HG02642 (cell line): ENCODE measurements at regions not wholly inside any gene's neighbourhood (a gene's known extent, or its start where the extent isn't known, plus 50 kb on each side); places are given as distances from the start of the nearest gene placed in this dataset.

Source experiments
- ATAC-seq: cut with Tn5 transposase; IDR thresholded peaks from one replicate; pipeline ENCODE4 v1.9.1; 2021; ENCODE audit warnings: mild to moderate bottlenecking; ENCODE audit not compliant: unreplicated experiment, poor library complexity

DNA sequence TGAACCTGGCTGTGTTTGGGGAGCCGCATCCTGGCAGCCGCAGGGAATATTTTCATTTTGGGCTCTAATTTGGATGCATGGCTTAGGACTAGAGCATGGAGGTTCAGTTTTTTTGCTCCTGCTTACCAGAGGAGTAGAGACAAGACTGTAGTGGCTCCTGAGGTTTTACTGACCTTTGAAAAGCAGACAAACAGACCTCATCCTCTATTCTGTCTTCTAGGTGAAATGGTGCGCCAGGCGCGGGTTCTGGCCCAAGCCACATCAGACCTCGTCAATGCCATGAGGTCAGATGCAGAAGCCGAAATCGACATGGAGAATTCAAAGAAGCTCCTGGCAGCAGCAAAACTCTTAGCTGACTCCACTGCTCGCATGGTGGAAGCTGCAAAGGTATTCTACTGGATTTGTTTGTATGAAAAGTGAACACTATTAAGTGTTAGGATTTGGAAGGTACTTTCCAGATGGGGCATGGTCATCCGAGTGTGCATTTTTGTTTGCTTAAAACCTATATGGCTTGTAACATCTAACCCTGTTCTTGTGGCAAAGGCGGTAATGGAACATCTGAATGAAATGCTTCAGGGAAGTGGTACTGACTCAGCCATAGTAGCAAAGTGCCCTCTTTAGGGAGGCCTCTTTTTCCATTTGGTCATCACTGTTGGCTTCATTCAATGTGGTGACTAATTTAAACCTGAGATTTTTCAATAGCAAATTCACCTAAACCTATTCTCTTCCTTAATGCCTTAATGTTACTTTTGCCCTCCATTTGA, 330.7 kb upstream of the TPM1 start:
- no peak for ATAC-seq

DNA sequence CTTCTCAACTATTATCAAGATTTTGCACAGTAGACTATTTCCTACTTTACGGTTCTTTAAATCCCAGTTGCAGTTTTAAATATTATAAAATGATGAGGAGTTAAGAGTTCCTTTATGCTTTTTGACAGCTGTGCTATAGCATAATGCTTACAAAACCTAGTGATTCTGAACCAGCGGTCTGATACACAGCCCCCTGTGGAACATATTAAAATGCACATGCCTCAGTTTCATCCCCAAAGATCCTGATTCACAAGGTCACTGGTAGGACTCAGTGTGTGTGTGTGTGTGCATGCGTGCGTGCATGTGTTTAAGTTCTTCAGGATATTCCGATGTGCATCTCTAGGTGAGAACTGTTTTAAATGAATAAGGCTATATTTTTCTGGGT, 330.1 kb upstream of the TPM1 start:
- no peak for ATAC-seq

DNA sequence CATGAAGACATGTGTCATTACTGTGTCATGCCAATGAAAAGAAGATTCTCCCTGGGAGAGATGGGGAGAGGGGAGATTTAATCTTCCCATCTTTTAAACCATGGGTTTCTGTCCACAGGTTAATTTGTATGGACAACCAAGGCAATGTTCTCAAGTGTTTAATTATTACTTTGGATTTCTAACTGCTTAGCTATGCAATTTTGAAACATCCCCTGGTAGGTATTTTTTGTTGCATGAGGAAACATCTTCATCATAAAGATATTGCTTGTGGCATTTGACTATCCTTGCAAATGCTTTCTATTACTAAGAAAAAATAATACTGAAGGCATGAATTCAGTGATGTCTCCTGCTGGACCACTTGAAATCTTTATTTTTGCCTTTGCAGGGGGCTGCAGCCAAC, 326.6 kb upstream of the TPM1 start:
- ATAC-seq: no peak

DNA sequence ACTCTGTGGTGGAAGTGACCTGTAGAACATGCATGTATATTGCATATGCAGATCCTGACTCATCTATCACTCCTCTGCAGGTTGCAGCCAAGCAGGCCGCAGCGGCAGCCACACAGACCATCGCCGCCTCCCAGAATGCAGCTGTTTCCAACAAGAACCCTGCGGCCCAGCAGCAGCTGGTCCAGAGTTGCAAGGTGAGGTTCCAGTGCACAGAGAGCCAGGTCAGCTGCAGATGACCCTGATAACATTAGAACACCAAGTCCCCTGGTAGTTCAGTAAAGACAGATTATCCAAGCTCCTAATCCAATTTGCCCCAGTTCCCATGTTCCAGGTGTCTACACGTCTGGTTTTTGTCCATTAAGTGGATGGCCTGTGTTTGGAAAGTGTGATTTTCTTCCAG, 325.1 kb upstream of the TPM1 start:
- ATAC-seq: no peak

DNA sequence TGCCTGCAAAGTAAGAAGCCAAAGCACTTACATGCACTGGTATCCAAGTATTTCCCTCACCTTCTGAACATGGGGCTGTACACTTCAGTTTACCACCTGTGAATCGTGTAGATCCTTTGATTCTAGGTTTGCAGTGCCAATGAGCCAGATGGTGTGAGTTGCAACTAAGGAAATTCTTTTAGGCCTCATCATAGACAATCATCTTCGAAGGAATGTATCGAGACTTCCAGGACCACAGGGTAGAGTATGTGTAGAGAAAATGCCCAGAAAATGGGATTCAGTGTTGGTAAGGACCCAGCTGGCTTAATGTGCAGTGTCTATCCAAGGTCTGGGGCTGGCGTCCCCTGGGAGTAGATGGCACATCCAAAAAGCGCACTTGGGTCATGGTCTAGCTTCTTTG, 323.2 kb upstream of the TPM1 start:
- no peak for ATAC-seq

DNA sequence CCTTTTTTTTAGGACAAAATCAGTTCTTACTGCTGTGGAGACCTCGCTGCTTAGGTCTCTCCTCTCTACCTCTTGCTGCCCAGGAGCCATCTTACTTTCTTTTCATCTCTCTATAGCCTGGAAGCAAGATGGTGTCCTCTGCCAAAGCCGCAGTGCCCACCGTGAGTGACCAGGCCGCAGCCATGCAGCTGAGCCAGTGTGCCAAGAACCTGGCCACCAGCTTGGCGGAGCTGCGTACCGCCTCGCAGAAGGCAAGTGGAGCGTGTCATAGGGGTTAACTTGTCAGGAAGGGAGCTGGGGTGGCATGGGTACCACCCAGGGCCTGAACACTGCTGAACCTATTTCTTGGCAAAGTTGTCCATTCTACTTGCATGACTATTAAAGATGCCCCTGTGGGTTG, 320.3 kb upstream of the TPM1 start:
- ATAC-seq: no peak

DNA sequence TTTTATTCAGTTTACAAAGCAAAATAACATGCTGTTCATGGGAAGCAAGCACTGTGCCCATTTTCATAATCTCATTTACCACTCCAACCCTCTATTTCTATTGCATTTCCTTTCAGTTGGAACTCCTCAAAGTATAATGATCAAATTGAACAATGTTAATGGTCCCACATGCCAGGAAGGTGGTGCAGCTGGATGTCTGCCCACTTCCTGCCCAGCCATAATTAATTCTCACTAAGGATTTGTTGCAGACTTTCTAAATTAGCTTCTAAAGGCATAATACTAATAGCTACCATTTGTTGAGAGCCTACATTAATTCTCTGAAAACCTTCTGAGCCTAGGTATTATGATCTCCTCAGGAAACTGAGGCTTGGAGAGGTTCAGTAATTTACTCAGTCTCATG, 316.1 kb upstream of the TPM1 start:
- ATAC-seq: no peak

DNA sequence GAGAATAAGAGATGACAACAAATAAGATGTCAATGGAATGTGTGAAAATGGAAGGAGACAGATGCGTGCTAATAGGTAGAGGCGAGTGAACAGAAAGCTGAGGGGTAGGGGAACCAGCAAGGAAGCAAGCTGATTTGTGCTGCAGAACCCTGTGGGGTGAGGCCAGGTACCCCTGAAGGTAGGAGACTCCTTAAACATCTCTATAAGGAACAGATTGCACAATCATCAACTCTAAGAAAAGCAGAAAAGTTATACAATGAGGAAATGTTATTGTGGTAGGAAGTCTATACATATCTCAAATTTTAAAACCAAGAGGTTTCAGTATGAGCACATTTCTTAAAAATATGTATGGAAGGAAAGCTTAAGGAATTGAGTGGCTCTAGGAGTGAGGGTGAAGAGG, 315.0 kb upstream of the TPM1 start:
- ATAC-seq: no peak

DNA sequence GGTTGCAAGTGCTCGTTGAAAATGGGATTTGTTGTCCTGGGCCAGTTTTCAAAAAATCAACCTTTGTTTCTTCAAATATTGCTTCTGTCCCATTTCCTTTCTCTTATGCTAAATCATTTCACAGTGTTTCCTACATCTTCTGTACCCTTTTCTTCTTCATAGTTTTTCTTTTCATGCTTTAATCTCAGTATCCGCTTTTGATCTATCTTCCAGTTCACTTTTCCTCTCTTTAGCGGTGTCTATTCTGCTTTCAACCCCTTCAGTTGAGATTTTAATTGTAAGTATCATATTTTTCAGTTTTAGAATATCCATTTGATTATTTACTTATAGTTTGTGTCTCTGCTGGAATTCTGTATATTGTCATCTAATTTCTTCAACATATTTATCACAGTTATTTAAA, 311.7 kb upstream of the TPM1 start:
- ATAC-seq: no peak

DNA sequence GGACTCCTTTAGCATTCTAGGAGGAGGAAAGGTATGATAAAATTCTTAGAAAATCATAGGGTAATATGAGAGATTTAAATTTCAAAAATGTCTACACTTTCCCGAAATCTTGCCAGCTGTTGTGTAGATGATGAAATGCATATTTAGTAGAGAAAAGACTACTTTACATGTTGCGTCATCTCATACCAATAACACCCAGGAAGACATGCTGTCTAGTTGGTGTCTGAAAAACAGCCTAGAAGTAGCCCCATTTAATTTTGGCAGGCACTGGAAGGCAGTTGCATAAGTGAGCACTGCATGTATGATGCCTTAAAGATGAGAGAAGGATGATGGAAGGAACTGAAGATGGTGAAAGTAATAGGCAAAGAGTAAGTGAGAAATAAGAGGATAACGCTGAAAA, 310.5 kb upstream of the TPM1 start:
- ATAC-seq: no peak

DNA sequence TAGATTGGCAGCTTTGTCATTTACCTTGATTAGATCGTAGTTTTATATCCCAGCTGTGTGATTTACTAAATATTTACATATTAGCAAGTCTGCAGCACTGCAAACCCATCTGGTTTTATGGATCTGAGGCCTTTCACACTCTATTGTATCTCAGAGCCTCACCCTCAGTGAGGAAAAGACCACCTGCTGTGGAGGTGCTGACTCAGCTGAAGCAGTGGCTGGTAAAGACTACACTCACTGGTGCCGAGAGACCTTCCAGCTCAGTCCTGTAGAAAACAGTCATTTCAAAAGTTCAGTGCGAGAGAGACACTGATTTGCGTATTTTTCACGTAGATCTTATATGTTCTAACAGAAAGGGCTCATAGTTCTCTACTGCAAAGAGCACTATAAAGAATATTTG, 307.8 kb upstream of the TPM1 start:
- ATAC-seq: no peak

DNA sequence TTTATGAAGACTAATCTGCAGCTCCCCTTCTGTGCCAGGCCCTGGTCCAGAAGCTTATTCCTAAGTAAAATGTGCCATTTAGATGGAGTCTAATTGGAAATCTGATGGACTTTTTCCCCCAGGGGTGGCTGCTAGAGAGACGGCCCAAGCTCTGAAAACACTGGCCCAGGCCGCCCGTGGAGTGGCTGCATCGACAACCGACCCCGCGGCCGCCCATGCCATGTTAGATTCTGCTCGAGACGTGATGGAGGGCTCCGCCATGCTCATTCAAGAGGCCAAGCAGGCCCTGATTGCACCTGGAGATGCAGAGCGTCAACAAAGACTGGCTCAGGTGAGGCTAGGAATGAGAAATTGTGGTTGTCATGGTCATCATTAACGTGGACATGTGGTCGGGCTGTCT, 305.8 kb upstream of the TPM1 start:
- no peak for ATAC-seq

DNA sequence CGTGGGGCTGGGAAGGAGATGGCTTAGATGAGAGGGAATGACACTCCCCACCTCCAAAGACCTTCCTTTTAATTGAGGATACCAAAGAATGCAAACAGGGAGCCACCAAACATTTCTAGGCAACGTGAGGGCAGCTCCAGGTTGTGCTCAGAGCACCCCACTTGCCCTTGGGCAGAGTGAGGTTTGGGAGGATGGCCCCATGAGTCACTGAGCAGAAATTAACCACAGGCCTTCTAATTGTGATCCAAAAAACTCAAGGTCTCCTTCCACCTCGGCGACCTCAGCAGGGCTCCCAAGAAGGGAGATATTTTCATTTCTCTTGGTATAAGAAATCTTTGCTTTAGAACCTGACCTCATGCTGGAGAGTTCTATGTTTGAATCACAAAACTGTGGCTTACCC, 305.0 kb upstream of the TPM1 start:
- ATAC-seq: no peak

DNA sequence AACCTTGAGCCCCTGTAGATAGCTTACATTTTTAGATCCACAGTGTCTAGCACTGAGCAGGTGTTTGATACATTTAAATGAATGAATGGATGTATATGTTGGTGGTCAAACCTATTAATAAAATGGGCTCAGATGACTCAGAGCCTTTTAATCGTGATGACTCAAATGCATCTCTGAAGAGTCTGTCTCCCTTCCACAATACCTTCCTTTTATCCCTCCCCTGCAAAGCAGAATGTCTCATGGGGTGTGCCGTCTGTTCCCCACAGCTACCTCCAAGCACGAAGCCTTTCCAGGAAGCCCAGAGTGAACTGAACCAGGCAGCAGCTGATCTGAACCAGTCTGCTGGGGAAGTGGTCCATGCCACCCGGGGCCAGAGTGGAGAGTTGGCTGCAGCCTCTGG, 303.5 kb upstream of the TPM1 start:
- no peak for ATAC-seq

DNA sequence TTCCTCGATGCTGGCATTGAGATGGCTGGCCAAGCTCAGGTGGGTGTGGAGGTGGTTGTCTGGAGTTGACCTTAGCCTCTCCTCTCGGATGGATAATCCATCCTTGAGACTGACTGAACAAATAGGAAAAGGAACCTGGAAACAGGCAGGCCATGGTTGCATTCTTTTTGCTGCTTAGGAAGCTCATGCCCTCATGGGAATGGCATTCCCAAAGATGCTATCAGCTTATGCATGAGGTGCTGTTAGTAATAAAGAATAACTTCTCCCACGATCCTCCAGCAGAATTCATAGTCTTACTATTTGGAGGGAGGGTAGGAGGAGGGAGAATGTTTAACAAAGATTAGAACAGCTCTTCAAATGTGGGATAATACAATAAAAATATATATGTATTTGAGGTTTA, 303.0 kb upstream of the TPM1 start:
- ATAC-seq: no peak

DNA sequence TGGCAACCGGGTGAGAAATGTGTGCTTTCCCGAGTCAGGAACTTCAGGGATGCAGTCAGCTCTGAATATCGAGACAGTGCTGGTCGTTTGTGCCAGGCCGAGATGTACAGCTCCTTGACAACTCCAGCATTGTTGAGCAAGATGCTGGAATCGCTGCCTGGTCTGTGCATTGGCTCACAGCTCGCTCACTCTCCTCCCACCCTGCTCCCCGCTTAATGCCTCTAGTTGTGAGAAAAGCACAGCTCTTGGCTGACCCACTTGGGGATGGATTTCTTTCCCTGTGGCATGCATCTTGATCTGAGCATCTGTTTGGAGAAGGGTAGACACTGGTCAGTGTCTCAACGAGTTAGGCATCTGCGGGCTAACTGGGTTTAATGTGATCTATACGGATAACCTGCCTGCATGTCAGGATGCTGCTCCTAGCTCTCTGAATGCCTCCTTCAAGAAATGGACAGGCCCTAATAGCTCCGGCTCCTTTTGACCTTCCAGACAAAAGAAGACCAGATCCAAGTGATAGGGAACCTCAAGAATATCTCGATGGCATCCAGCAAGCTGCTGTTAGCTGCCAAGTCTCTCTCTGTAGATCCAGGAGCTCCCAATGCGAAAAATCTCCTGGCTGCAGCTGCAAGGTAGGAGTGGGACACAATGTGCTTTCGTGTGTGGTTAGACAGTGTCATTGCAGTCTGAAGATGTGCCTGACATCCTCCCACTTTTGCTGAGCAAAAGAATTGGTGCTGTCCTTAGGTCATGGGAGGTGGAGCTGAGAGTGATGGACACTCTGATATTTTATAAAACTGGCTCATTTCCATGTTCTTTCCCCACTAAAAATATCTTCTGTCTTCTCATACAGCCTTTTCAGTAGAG, 302.2 kb upstream of the TPM1 start:
- no peak for ATAC-seq

DNA sequence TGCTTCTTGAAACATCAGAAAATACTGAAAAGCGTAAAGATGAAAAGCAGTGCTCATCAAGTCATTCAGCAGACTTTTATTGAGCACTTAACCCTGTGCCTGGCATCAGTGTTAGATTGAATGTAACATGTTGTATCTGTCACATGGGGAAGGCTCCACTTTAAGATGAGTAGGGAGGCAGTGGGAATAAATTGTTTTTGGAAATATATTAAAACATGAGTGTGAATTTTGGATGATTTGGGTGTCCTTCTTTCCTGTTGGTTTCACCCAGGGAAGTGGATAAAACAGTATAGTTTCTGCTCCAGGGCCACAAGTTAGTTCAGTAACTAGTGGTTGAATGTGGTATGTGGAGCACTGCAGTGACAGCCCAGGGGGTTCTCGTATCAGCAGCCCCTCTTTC, 301.4 kb upstream of the TPM1 start:
- no peak for ATAC-seq

DNA sequence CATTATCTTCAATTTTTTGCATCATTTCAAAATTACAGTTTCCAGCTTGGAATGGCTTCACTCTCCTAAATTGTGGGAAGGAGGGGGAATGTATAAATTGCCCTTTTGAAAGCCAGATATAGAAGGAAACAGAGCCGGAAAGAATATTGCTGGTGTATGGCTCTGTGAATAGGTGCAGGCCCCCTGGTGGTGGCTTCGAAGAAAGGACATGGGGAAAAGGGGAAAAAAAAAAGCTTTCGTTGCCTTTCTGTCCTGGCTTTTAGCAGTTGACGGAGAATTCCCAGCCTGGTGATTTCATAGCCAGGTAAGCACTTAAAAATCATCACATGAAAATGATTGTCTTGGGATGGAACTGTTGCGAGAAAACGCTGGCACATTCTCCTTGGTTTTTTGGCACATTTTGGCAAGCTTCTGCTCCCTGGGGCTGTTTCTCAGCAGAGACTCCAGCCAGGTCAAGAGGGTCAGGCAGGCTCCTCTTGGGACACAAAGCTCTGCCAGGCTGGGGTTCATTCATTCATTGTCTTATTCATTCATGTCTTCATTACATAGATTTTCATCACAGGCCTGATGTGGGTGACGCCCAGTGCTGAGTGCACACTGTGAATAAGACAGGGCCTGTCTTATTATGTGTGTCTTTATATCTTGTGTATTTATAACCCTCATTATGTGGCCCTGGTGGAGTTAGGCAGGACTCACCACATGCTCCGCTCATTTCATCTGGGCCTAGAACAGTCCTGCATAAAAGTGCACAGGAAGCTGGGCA, 300.0 kb upstream of the TPM1 start:
- ATAC-seq: no peak

DNA sequence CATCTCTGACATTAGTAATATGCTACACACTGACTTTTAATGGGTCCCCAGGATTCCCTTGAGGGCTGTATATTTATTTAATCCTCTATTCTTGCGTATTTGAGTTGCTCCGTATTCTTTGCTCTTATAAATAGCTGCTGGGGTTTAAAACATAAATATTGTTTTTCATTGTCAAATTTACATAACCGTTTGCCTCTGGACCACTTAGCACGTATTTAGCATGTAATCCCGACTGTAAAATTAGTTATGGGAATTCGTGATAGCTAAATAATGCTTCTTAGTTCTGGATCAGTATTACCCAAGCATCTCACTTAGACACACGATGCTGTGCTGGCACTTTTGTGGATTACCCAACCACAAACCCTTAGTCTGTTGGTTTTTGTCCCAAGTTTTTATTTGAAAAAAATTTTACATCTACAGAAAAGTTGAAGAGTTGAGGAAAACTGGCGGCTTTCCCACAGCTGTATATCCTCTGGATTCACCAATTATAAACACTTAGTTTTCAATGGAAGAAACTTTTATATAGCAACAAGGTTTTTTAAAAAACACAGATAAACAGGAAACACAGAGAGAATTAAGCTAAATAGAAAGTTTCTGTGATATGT, 296.8 kb upstream of the TPM1 start:
- ATAC-seq: no peak

DNA sequence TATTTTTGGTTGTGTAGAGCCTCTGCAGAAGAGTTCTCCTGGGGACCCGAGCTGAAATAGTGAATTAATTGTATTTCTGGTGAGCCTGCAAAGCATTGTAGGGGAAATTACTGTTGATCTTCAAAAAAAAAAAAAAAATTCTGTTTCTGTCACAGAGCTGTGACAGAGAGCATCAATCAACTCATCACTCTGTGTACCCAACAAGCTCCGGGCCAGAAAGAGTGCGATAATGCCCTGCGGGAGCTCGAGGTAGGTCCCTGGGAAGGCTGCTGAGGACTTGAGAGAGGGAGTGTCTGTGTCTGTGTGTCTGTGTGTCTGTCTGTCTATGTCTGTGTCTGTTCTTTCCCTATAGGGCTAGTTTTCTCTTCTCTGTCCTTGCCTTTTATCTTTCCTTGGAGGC, 294.4 kb upstream of the TPM1 start:
- no peak for ATAC-seq
